ENCODE measurements at regions not wholly inside any gene's neighbourhood (a gene's known extent, or its start where the extent isn't known, plus 50 kb on each side); places are given as distances from the start of the nearest gene placed in this dataset.

DNA sequence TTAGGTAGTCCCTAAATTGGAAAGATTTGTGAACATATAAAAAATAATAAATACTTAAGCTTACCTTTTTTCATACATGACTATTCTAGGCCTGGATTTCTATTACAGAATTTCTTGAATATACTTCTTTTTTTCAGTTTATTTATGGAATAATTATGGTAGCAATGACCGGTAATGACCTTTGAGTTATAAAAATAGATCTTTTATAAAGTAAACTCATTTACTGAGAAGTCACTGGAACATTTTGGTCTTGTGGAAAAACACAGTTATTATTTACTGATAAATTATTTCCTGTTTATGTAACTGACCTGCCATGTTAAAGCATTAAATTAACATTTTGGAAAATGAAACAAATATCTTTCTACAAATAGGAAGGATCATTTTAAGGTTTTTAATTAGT is 80.4 kb upstream of the RASGEF1B start:
- no peaks in the 10 kb centered on the region for H3F3A ChIP-seq (ENCODE audit: insufficient read depth, low read length)
- no peaks in the 10 kb centered on the region for H3K36me3 ChIP-seq (ENCODE audit: insufficient read depth, low read length)
- peaks cover 8% of the 10 kb centered on the region; the same call in 1 of the 2 replicates for H3K9me3 ChIP-seq (ENCODE audit: low read length)
- no peak overlapping the region for H3K4me3 ChIP-seq (ENCODE audit: low read depth, low read length, poor library complexity, severe bottlenecking)
- no peaks in the 10 kb centered on the region for H3K27me3 ChIP-seq (ENCODE audit: insufficient read depth, low read length)
- H4K20me1 ChIP-seq (ENCODE audit: insufficient read depth, low read length) = no peaks in the 10 kb centered on the region
- H3K79me2 ChIP-seq (ENCODE audit: insufficient read depth, low read length) = no peaks in the 10 kb centered on the region
- H3K27ac ChIP-seq (ENCODE audit: low read depth, low read length, poor library complexity, severe bottlenecking) = no peak overlapping the region
- no peak for TF ChIP-seq EZH2 (IDR thresholded peaks at IDR 0.05; ENCODE audit: borderline replicate concordance, low read length)
- no peak overlapping the region for H3K9ac ChIP-seq (ENCODE audit: low read length)
- H2AFZ ChIP-seq (ENCODE audit: low read length) = no peak overlapping the region
- H3K4me1 ChIP-seq (ENCODE audit: insufficient read depth, low read length, severe bottlenecking) = peaks cover 22% of the 10 kb centered on the region
- no peaks in the 10 kb centered on the region for H3K9me2 ChIP-seq (ENCODE audit: low read depth, low read length)
- H3K4me2 ChIP-seq (ENCODE audit: low read length) = no peak overlapping the region

DNA sequence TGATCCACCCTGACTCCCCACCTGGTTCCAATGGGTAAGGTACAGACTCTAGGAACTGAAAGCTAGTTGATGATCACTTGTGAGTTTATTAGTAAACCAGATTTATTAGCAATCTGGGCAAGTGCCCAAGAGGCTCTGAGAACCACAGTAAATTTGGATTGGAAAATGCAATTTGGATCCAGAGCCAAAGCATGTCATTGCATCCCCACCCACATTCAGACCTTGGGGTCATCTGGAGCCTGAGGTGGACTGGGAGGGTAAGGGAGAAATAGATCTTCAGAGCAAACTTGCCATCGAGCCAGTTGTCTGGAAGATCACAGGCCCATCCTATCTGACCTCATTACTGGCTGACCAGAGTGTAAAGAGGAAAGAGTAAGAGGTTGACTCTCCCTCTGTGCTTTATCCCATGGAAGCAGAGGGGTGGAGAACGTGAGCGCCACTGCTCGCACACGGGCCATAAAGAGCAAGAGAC is 78.7 kb upstream of the RASGEF1B start:
- H4K20me1 ChIP-seq (ENCODE audit: insufficient read depth, low read length) = no peaks in the 10 kb centered on the region
- no peak overlapping the region for H2AFZ ChIP-seq (ENCODE audit: low read length)
- H3F3A ChIP-seq (ENCODE audit: insufficient read depth, low read length) = no peaks in the 10 kb centered on the region
- no peak overlapping the region for H3K27ac ChIP-seq (ENCODE audit: low read depth, low read length, poor library complexity, severe bottlenecking)
- no peaks in the 10 kb centered on the region for H3K27me3 ChIP-seq (ENCODE audit: insufficient read depth, low read length)
- H3K4me3 ChIP-seq (ENCODE audit: low read depth, low read length, poor library complexity, severe bottlenecking) = no peak overlapping the region
- no peak overlapping the region for H3K4me2 ChIP-seq (ENCODE audit: low read length)
- H3K9me3 ChIP-seq (ENCODE audit: low read length) = peaks cover 8% of the 10 kb centered on the region; the same call in 1 of the 2 replicates
- H3K4me1 ChIP-seq (ENCODE audit: insufficient read depth, low read length, severe bottlenecking) = peaks cover 16% of the 10 kb centered on the region
- H3K9ac ChIP-seq (ENCODE audit: low read length) = no peak overlapping the region
- H3K79me2 ChIP-seq (ENCODE audit: insufficient read depth, low read length) = no peaks in the 10 kb centered on the region
- no peaks in the 10 kb centered on the region for H3K36me3 ChIP-seq (ENCODE audit: insufficient read depth, low read length)
- no peaks in the 10 kb centered on the region for H3K9me2 ChIP-seq (ENCODE audit: low read depth, low read length)
- TF ChIP-seq, protein P1, sequence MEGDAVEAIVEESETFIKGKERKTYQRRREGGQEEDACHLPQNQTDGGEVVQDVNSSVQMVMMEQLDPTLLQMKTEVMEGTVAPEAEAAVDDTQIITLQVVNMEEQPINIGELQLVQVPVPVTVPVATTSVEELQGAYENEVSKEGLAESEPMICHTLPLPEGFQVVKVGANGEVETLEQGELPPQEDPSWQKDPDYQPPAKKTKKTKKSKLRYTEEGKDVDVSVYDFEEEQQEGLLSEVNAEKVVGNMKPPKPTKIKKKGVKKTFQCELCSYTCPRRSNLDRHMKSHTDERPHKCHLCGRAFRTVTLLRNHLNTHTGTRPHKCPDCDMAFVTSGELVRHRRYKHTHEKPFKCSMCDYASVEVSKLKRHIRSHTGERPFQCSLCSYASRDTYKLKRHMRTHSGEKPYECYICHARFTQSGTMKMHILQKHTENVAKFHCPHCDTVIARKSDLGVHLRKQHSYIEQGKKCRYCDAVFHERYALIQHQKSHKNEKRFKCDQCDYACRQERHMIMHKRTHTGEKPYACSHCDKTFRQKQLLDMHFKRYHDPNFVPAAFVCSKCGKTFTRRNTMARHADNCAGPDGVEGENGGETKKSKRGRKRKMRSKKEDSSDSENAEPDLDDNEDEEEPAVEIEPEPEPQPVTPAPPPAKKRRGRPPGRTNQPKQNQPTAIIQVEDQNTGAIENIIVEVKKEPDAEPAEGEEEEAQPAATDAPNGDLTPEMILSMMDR (IDR thresholded peaks at IDR 0.05; ENCODE audit: low read length) = no peak
- TF ChIP-seq EZH2 (IDR thresholded peaks at IDR 0.05; ENCODE audit: borderline replicate concordance, low read length) = no peak

DNA sequence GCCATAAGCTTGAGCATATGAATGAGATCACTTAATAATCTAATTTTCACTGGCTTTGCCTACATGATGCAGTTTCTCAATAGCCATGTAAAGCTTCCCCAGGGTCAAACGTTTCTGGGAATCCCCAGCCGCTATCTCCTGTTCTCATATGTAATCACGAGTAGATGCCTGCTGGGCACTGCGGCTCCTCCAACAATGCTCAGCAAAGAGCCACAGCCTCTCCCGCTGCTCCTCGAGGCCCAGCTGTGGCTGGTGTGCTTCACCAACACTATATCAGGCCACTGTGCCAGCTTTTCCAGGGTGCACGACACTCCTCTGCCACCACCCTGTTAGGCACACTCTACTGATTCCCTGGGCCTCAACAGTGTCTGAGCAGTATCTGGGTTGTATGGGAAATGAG is 78.3 kb upstream of the RASGEF1B start:
- Histone ChIP-seq H3K27me3 (ENCODE audit: insufficient read depth, low read length) (no peaks in the 10 kb centered on the region), H4K20me1 (ENCODE audit: insufficient read depth, low read length) (no peaks in the 10 kb centered on the region), H3K4me2 (ENCODE audit: low read length) (no peak overlapping the region), H3K9me3 (ENCODE audit: low read length) (peaks cover 8% of the 10 kb centered on the region; the same call in 1 of the 2 replicates), H3K36me3 (ENCODE audit: insufficient read depth, low read length) (no peaks in the 10 kb centered on the region), H3K4me1 (ENCODE audit: insufficient read depth, low read length, severe bottlenecking) (peaks cover 12% of the 10 kb centered on the region), H3F3A (ENCODE audit: insufficient read depth, low read length) (no peaks in the 10 kb centered on the region), H2AFZ (ENCODE audit: low read length) (no peak overlapping the region), H3K9me2 (ENCODE audit: low read depth, low read length) (no peaks in the 10 kb centered on the region), H3K4me3 (ENCODE audit: low read depth, low read length, poor library complexity, severe bottlenecking) (no peak overlapping the region), H3K27ac (ENCODE audit: low read depth, low read length, poor library complexity, severe bottlenecking) (no peak overlapping the region), H3K9ac (ENCODE audit: low read length) (no peak overlapping the region), H3K79me2 (ENCODE audit: insufficient read depth, low read length) (no peaks in the 10 kb centered on the region)
- TF ChIP-seq, protein P1 (IDR thresholded peaks at IDR 0.05; ENCODE audit: low read length) = no peak
- TF ChIP-seq EZH2 (IDR thresholded peaks at IDR 0.05; ENCODE audit: borderline replicate concordance, low read length) = no peak

DNA sequence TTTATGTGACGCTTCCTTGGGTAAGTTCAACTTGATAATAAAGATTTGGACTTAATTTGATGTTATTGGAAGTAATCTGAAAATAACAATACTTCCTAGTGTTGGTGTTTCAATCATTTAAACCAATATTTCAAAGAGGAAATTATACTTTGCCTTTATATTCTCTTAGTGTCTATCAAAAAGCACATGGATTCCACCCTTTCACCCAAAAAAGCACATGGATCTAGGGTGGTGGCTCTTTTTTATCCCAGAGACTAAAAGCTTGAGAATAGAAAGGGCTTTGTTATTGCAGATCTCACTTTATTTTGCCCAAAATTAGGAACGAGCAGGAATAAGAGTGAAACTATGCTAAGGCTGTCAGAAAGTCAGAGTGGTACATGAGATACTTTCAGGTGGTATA is 75.1 kb upstream of the RASGEF1B start:
- no peak overlapping the region for H3K4me2 ChIP-seq (ENCODE audit: low read length)
- no peaks in the 10 kb centered on the region for H3K79me2 ChIP-seq (ENCODE audit: insufficient read depth, low read length)
- no peaks in the 10 kb centered on the region for H3K36me3 ChIP-seq (ENCODE audit: insufficient read depth, low read length)
- no peaks in the 10 kb centered on the region for H3K27me3 ChIP-seq (ENCODE audit: insufficient read depth, low read length)
- peaks cover 8% of the 10 kb centered on the region for H3K4me1 ChIP-seq (ENCODE audit: insufficient read depth, low read length, severe bottlenecking)
- no peak overlapping the region for H3K9ac ChIP-seq (ENCODE audit: low read length)
- H2AFZ ChIP-seq (ENCODE audit: low read length) = no peak overlapping the region
- no peak overlapping the region for H3K27ac ChIP-seq (ENCODE audit: low read depth, low read length, poor library complexity, severe bottlenecking)
- H3K4me3 ChIP-seq (ENCODE audit: low read depth, low read length, poor library complexity, severe bottlenecking) = no peak overlapping the region
- no peaks in the 10 kb centered on the region for H4K20me1 ChIP-seq (ENCODE audit: insufficient read depth, low read length)
- H3K9me3 ChIP-seq (ENCODE audit: low read length) = no peaks in the 10 kb centered on the region
- H3K9me2 ChIP-seq (ENCODE audit: low read depth, low read length) = no peaks in the 10 kb centered on the region
- H3F3A ChIP-seq (ENCODE audit: insufficient read depth, low read length) = no peaks in the 10 kb centered on the region
- TF ChIP-seq, protein P1 (IDR thresholded peaks at IDR 0.05; ENCODE audit: low read length) = no peak
- TF ChIP-seq EZH2 (IDR thresholded peaks at IDR 0.05; ENCODE audit: borderline replicate concordance, low read length) = no peak

Measured in OCI-LY1 (cell line).